Colonic mucosa (tissue), 4 donors: ENCODE measurements at regions not wholly inside any gene's neighbourhood (a gene's known extent, or its start where the extent isn't known, plus 50 kb on each side); places are given as distances from the start of the nearest gene placed in this dataset.

Experiments used
- DNase-seq: peaks from one replicate; pipeline ENCODE4 v3.0.0-alpha.2; 2020
- H3K27ac ChIP-seq: fragments of 200-600 bp; one replicate; pipeline ENCODE4 v1.8.0; 2021
- H3K27me3 ChIP-seq: fragments of 200-600 bp; one replicate; pipeline ENCODE4 v1.8.0; 2021
- H3K36me3 ChIP-seq: fragments of 200-600 bp; one replicate; pipeline ENCODE4 v1.8.0; 2021
- H3K4me1 ChIP-seq: fragments of 200-600 bp; one replicate; pipeline ENCODE4 v1.8.0; 2021; ENCODE audit warnings: mild to moderate bottlenecking
- H3K4me3 ChIP-seq: fragments of 200-600 bp; one replicate; pipeline ENCODE4 v1.8.0; 2021
- H3K9ac ChIP-seq, 2 donors: one replicate each; pipeline ENCODE4 v1.7.0; 2013; ENCODE audit warnings: control low read depth in 2 of 2, low read depth in 2 of 2, low read length in 2 of 2
- H3K9me3 ChIP-seq: fragments of 200-600 bp; one replicate; pipeline ENCODE4 v1.8.0; 2021
- intact Hi-C: fragments of 100-400 bp; cut with DNase I; formaldehyde crosslinking; loops from one replicate; pipeline ENCODE4 v1.14.1; 2022
- TF ChIP-seq, protein P1 (sequence below): fragments of 200-600 bp; IDR thresholded peaks from one replicate; pipeline ENCODE4 v1.8.0; 2022; ENCODE audit warnings: antibody characterized with exemption, mild to moderate bottlenecking
- donor health status: healthy.
- donor health status: DM: no; HTN: no; CAD: no.
- donor health status: DM: no; HTN: no; CAD: no.

DNA sequence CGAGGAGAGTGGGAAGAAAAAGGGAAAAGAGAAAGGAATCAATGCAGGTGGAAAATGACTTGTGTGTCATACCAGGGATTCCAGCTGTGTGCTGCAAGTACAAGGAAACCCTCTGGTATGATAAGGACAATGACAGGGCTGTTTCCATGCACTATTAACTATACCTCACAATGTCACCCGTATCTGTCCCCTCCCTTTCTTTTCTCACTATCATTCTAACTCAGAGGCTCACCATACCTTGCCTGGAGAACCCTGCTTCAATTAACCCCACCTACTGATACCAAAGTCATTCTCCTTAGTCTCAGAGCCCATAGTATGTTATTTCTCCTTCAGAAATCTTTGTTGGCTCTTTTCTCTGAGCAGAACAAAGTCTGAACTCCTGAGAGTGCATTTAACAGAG lies 236.2 kb upstream of the NREP start:
- Histone ChIP-seq H3K4me3 (no peak overlapping the region), H3K4me1 (no peaks in the 10 kb centered on the region), H3K9ac (no peak overlapping the region), H3K36me3 (no peaks in the 10 kb centered on the region), H3K27me3 (no peaks in the 10 kb centered on the region), H3K27ac (no peak overlapping the region), H3K9me3 (no peaks in the 10 kb centered on the region)
- TF ChIP-seq, protein P1, sequence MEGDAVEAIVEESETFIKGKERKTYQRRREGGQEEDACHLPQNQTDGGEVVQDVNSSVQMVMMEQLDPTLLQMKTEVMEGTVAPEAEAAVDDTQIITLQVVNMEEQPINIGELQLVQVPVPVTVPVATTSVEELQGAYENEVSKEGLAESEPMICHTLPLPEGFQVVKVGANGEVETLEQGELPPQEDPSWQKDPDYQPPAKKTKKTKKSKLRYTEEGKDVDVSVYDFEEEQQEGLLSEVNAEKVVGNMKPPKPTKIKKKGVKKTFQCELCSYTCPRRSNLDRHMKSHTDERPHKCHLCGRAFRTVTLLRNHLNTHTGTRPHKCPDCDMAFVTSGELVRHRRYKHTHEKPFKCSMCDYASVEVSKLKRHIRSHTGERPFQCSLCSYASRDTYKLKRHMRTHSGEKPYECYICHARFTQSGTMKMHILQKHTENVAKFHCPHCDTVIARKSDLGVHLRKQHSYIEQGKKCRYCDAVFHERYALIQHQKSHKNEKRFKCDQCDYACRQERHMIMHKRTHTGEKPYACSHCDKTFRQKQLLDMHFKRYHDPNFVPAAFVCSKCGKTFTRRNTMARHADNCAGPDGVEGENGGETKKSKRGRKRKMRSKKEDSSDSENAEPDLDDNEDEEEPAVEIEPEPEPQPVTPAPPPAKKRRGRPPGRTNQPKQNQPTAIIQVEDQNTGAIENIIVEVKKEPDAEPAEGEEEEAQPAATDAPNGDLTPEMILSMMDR = no peak
- intact Hi-C loops = no loop called here
- no peak for DNase-seq

DNA sequence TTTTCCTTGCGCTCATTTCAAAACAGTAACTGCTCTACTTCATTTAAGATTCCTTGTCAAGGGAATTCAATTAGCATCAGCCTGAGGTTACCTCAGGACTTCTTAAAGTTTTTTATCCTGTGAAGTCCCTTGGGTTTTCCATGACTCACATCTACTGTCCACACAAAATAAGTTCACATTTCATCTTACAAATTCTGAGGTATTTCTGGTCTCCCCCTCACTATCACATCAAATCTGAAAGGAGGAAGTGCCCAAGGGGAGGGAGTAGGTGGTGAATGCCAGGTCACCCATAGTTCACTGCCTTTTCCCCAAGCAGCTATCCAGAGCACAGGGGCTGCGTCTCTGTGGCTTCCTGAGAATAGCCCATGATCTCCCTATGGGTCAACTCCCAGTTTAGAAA lies 227.1 kb upstream of the NREP start:
- intact Hi-C loops = no loop called here
- Histone ChIP-seq H3K4me1 (no peaks in the 10 kb centered on the region), H3K4me3 (no peak overlapping the region), H3K36me3 (no peaks in the 10 kb centered on the region), H3K9ac (no peak overlapping the region), H3K27ac (no peak overlapping the region), H3K27me3 (no peaks in the 10 kb centered on the region), H3K9me3 (no peaks in the 10 kb centered on the region)
- no peak for DNase-seq
- TF ChIP-seq, protein P1 = no peak

DNA sequence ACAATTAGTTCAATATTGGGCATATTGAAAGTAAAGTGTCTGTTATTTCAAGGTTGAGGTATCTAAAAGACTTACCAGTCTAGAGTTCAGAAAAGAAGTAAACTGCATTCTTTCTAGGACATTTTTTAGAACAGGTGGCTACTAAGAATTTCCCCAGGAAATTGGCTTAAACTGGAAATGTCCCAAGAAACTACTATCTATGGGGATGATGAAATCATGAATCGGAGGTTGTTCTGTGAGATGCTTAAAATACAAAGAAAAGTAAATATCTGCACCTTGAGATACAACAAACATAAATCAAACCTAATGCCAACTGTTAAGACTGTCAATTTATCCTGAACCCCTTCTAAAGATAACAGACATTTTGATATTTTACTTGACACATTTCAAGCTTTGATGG lies 226.5 kb upstream of the NREP start:
- H3K9me3 ChIP-seq = no peaks in the 10 kb centered on the region
- no peaks in the 10 kb centered on the region for H3K36me3 ChIP-seq
- H3K27me3 ChIP-seq = no peaks in the 10 kb centered on the region
- intact Hi-C loops = no loop called here
- H3K9ac ChIP-seq = no peak overlapping the region
- H3K4me3 ChIP-seq = no peak overlapping the region
- no peak for DNase-seq
- no peak overlapping the region for H3K27ac ChIP-seq
- no peaks in the 10 kb centered on the region for H3K4me1 ChIP-seq
- TF ChIP-seq, protein P1 = no peak

DNA sequence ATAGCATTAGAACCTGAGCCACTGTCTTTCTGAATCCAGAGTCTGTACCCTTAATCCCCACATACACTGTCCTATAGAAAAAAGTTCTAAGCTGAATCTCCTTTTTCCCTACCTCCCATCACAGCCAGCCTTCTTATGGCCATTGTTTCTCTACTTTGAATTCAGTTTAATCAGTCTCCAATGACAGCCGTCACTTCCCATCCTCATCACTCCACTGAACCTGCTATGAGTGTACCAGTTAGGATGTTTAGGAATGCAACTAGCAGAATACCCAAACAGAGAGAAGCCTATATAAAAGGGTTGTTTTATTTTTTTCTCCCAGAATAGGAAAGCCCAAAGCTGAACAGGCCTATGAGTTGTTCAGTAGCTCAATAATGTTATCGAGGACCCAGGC lies 220.4 kb upstream of the NREP start:
- no peak for DNase-seq

DNA sequence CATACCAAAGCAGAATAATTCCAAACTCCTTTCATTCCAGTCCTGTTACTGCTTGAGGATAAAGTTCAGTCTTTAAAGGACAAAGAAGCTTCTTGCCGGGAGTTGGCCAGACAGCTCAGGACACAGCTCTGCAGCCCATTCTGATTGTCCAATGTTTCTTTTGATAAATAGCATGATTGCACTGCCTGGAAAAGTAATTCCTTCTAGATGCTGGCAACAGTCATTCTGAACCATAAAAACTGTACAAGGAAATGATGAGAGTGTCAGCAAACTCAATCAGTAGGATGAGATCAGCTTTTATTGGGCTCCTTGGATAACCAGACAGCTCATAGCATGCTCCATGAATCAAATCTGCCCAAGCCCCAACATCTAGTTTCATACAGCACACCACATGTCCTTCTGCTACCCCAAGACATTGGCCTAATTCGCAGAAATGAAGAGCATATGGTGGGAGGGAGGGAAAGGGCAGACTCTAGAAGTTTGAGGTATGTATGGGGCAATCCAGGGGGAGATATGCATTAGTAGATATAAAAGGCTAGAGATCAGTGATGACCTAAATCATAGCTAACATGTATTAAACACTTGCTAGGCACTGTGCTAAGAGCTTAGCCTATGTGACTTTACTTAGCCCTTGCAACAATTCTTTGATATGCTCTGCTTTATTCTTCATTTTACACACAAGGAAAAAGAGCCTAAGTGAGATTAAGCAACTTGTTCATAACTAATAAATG lies 219.9 kb upstream of the NREP start:
- no peaks in the 10 kb centered on the region for H3K4me1 ChIP-seq
- intact Hi-C loops = no loop called here
- no peak overlapping the region for H3K27ac ChIP-seq
- DNase-seq = no peak
- H3K4me3 ChIP-seq = no peak overlapping the region
- TF ChIP-seq, protein P1 = no peak
- H3K36me3 ChIP-seq = no peaks in the 10 kb centered on the region
- no peak overlapping the region for H3K9ac ChIP-seq
- H3K27me3 ChIP-seq = no peaks in the 10 kb centered on the region
- no peaks in the 10 kb centered on the region for H3K9me3 ChIP-seq

More for the DNA sequence above, 220.4 kb upstream of the NREP start:
- Histone ChIP-seq H3K27me3 (no peaks in the 10 kb centered on the region), H3K9me3 (no peaks in the 10 kb centered on the region), H3K9ac (no peak overlapping the region), H3K4me3 (no peak overlapping the region), H3K27ac (no peak overlapping the region), H3K36me3 (no peaks in the 10 kb centered on the region), H3K4me1 (no peaks in the 10 kb centered on the region)
- TF ChIP-seq, protein P1 = no peak
- intact Hi-C loops = no loop called here
